ENCODE measurements at regions not wholly inside any gene's neighbourhood (a gene's known extent, or its start where the extent isn't known, plus 50 kb on each side); places are given as distances from the start of the nearest gene placed in this dataset.

GRCh38 chr6:104601721-104602120 is 258.0 kb downstream of the HACE1 start:
- no peaks in the 10 kb centered on the region for H3K36me3 Mint-ChIP-seq (ENCODE audit: unreplicated experiment)
- H3K27ac Mint-ChIP-seq (ENCODE audit: unreplicated experiment) = no peak overlapping the region
- H3K9me3 Mint-ChIP-seq (ENCODE audit: unreplicated experiment) = no peaks in the 10 kb centered on the region
- H3K4me1 Mint-ChIP-seq (ENCODE audit: low read depth, unreplicated experiment) = no peaks in the 10 kb centered on the region
- H3K4me3 Mint-ChIP-seq (ENCODE audit: unreplicated experiment) = no peak overlapping the region
- TF ChIP-seq CTCF (IDR thresholded peaks at IDR 0.05; ENCODE audit: partially characterized antibody, unreplicated experiment) = no peak
- DNase-seq = no peak
- no peaks in the 10 kb centered on the region for H3K27me3 Mint-ChIP-seq (ENCODE audit: unreplicated experiment)

- Mint-ChIP-seq H3K4me1 (ENCODE audit: low read depth, unreplicated experiment) (no peaks in the 10 kb centered on the region), H3K27me3 (ENCODE audit: unreplicated experiment) (peaks cover 3% of the 10 kb centered on the region), H3K36me3 (ENCODE audit: unreplicated experiment) (no peaks in the 10 kb centered on the region), H3K9me3 (ENCODE audit: unreplicated experiment) (no peaks in the 10 kb centered on the region), H3K27ac (ENCODE audit: unreplicated experiment) (no peak overlapping the region), H3K4me3 (ENCODE audit: unreplicated experiment) (no peak overlapping the region)
- no peak for TF ChIP-seq CTCF (IDR thresholded peaks at IDR 0.05; ENCODE audit: partially characterized antibody, unreplicated experiment)
- DNase-seq = no peak
Measured at GRCh38 chr6:104601131-104601651, 258.5 kb downstream of the HACE1 start.

- Mint-ChIP-seq H3K4me1 (ENCODE audit: low read depth, unreplicated experiment) (no peaks in the 10 kb centered on the region), H3K9me3 (ENCODE audit: unreplicated experiment) (no peaks in the 10 kb centered on the region), H3K36me3 (ENCODE audit: unreplicated experiment) (no peaks in the 10 kb centered on the region), H3K27me3 (ENCODE audit: unreplicated experiment) (peaks cover 4% of the 10 kb centered on the region), H3K4me3 (ENCODE audit: unreplicated experiment) (no peak overlapping the region), H3K27ac (ENCODE audit: unreplicated experiment) (no peak overlapping the region)
- no peak for DNase-seq
- no peak for TF ChIP-seq CTCF (IDR thresholded peaks at IDR 0.05; ENCODE audit: partially characterized antibody, unreplicated experiment)
Measured at GRCh38 chr6:104600639-104600931, 259.1 kb downstream of the HACE1 start.

GRCh38 chr6:104599821-104600638 is 259.7 kb downstream of the HACE1 start:
- H3K36me3 Mint-ChIP-seq (ENCODE audit: unreplicated experiment) = no peaks in the 10 kb centered on the region
- no peak overlapping the region for H3K27ac Mint-ChIP-seq (ENCODE audit: unreplicated experiment)
- H3K4me3 Mint-ChIP-seq (ENCODE audit: unreplicated experiment) = no peak overlapping the region

More at GRCh38 chr6:104599821-104600638, 259.7 kb downstream of the HACE1 start:
- H3K4me1 Mint-ChIP-seq (ENCODE audit: low read depth, unreplicated experiment) = no peaks in the 10 kb centered on the region
- H3K27me3 Mint-ChIP-seq (ENCODE audit: unreplicated experiment) = peaks cover 4% of the 10 kb centered on the region
- H3K9me3 Mint-ChIP-seq (ENCODE audit: unreplicated experiment) = no peaks in the 10 kb centered on the region
- no peak for DNase-seq
- TF ChIP-seq CTCF (IDR thresholded peaks at IDR 0.05; ENCODE audit: partially characterized antibody, unreplicated experiment) = no peak

All from glutamatergic neuron (in vitro differentiated cells).